Ascending aorta (tissue), 2 donors: ENCODE measurements at regions not wholly inside any gene's neighbourhood (a gene's known extent, or its start where the extent isn't known, plus 50 kb on each side); places are given as distances from the start of the nearest gene placed in this dataset.

Source experiments
- DNase-seq, 2 donors: peaks; one replicate each; pipeline ENCODE4 v3.0.0-alpha.2; 2019; ENCODE audit warnings: low spot score in 2 of 2
- H3K27ac ChIP-seq, 2 donors: fragments of 200-600 bp; sonication (generic); one replicate each; pipeline ENCODE4 v1.5.1; 2016 to 2017; ENCODE audit warnings: mild to moderate bottlenecking in 1 of 2
- H3K27me3 ChIP-seq: fragments of 200-600 bp; sonication (generic); one replicate; pipeline ENCODE4 v1.5.1; 2017
- H3K36me3 ChIP-seq, 2 donors: fragments of 200-600 bp; sonication (generic); one replicate each; pipeline ENCODE4 v1.5.1; 2016
- H3K4me1 ChIP-seq, 2 donors: fragments of 200-600 bp; sonication (generic); one replicate each; pipeline ENCODE4 v1.5.1; 2016 to 2017; ENCODE audit warnings: mild to moderate bottlenecking in 1 of 2
- H3K4me3 ChIP-seq, 2 donors: fragments of 200-600 bp; sonication (generic); one replicate each; pipeline ENCODE4 v1.5.1; 2016 to 2017; ENCODE audit warnings: mild to moderate bottlenecking in 1 of 2
- H3K9me3 ChIP-seq, 2 donors: fragments of 200-600 bp; sonication (generic); one replicate each; pipeline ENCODE4 v1.5.1; 2016
- CTCF ChIP-seq, 3 experiments: fragments of 200-600 bp in 2 of 3; fragments of 450-650 bp in 1 of 3; sonication (generic) in 2 of 3; IDR thresholded peaks; one replicate each; pipeline ENCODE4 v1.5.1; 2016 to 2019; ENCODE audit warnings: antibody characterized with exemption in 3 of 3, mild to moderate bottlenecking in 1 of 3, moderate library complexity in 1 of 3
- intact Hi-C: fragments of 100-400 bp; cut with DNase I; formaldehyde crosslinking; loops from one replicate; pipeline ENCODE4 v1.15.1; 2023

DNA sequence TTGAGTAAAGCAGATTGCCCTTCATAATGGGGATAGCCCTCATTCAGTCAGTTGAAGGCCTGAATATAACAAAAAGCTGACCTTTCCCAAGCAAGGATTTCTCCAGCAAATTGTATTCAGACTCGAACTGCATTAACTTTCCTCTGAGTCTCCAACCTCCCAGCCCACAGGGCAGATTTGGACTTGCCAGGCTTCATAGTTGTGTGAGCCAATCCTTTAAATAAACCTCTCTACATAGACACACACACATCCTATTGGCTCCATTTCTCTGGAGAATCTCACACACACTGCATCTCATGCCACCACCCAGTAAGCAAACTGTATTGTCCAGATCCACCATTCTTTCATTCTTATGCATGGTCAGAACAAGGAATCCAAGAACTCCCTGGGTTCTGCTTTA lies 225.1 kb downstream of the MPDZ start:
- no peaks in the 10 kb centered on the region for H3K27me3 ChIP-seq
- DNase-seq = no peak
- H3K4me1 ChIP-seq = no peaks in the 10 kb centered on the region
- H3K27ac ChIP-seq = no peak overlapping the region
- no peaks in the 10 kb centered on the region for H3K36me3 ChIP-seq
- H3K4me3 ChIP-seq = no peak overlapping the region
- H3K9me3 ChIP-seq = no peaks in the 10 kb centered on the region
- intact Hi-C loops = no loop called here
- no peak for TF ChIP-seq CTCF (IDR thresholded peaks at IDR 0.05)
